Endothelial cell of umbilical vein (primary cell): ENCODE measurements at regions not wholly inside any gene's neighbourhood (a gene's known extent, or its start where the extent isn't known, plus 50 kb on each side); places are given as distances from the start of the nearest gene placed in this dataset.

Experiments used
- CTCF ChIP-seq, 2 donors: IDR thresholded peaks; 1 replicate in 1 of 2; 2 replicates in 1 of 2; pipeline ENCODE4 v1.5.1; 2011; ENCODE audit warnings: low read length in 2 of 2, mild to moderate bottlenecking in 2 of 2, moderate library complexity in 2 of 2, control low read depth in 1 of 2, inconsistent platforms in 1 of 2, low read depth in 1 of 2; ENCODE audit not compliant: insufficient read depth in 1 of 2; ENCODE audit errors: extremely low read depth in 1 of 2
- POLR2A ChIP-seq: IDR thresholded peaks from 2 replicates; pipeline ENCODE4 v1.6.1; 2012; ENCODE audit warnings: low read depth, mild to moderate bottlenecking, control low read depth, low read length

GRCh38 chr5:119943148-119943547 is 313.8 kb downstream of the FAM170A start:
- TF ChIP-seq POLR2A (no peak), CTCF (IDR thresholded peaks at IDR 0.05; ENCODE audit: extremely low read depth in 1 of 2, insufficient read depth in 1 of 2, low read depth in 1 of 2, low read length in 2 of 2) (no peak)
